SK-MEL-5 (cell line): ENCODE measurements at regions not wholly inside any gene's neighbourhood (a gene's known extent, or its start where the extent isn't known, plus 50 kb on each side); places are given as distances from the start of the nearest gene placed in this dataset.

ENCODE experiments used
- DNase-seq: peaks from one replicate; pipeline ENCODE4 v3.0.0-alpha.2; 2016; ENCODE audit warnings: low read depth, low spot score
- in situ Hi-C: cut with HindIII; loops from 2 replicates; pipeline ENCODE4 v1.10.0; 2016; ENCODE audit warnings: low sequenced_read_pairs, high pct_unique_total_duplicates, low pct_unique_long_range_greater_than_20kb
- small RNA-seq, 2 experiments: library from RNA; depleted of rRNA; stranded (forward); fragments of <200 nt; gene quantifications; one replicate each; pipeline ENCODE3, GENCODE V24; 2014

- in situ Hi-C loops, result no loop called here
- no peak for DNase-seq
These were observed 62.2 kb upstream of the ZNF32 start for GRCh38 chr10:43710772-43711471.

DNA sequence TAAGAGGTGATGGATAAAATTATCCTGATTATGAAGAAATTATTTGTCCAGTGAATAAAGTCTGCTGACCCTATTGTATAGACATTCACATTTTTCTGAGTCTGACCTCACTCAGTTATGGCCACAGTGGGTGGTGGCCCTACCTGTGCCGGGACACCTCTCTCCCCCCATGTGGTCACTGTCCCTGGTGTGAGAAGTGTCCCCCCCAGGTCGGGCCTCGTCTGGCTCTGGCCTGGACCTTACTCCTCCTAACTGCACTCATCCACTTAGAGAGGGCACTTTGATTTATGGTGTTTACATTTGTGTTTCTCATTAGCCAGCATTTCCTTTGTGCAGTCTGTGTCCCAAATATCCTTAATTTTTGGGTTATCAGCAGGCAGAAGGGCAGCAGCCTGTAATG is 59.6 kb upstream of the ZNF32 start:
- in situ Hi-C loops, result no loop called here
- DNase-seq, result no peak

- DNase-seq, result no peak
- in situ Hi-C loops, result no loop called here
These were observed 59.1 kb upstream of the ZNF32 start for GRCh38 chr10:43707770-43708169.

DNA sequence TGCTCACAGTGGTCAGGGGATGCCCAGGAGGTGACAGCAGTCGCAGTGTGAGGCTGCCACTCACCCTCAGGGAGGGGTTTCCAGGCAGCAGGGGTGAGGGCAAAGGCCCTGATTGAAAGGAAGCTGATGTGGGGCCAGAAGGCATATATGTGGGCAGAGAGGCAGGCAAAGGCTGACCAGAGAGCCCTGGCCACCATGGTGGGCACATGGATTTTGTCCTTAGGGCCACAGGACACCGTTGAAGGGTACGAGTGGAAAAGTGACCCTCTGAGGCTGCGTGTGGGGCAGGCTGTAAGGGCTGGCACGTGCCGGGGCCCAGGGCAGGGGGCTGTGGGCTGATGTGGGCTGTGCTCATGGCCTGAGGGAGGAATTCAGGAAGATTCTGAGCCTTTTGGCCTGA is 57.5 kb upstream of the ZNF32 start:
- in situ Hi-C loops, result no loop called here
- no peak for DNase-seq

- no peak for DNase-seq
- in situ Hi-C loops, result no loop called here
These were observed 54.6 kb upstream of the ZNF32 start for GRCh38 chr10:43703286-43703685.

GRCh38 chr10:43702936-43703281 is 54.2 kb upstream of the ZNF32 start:
- in situ Hi-C loops, result no loop called here
- no peak for DNase-seq

DNA sequence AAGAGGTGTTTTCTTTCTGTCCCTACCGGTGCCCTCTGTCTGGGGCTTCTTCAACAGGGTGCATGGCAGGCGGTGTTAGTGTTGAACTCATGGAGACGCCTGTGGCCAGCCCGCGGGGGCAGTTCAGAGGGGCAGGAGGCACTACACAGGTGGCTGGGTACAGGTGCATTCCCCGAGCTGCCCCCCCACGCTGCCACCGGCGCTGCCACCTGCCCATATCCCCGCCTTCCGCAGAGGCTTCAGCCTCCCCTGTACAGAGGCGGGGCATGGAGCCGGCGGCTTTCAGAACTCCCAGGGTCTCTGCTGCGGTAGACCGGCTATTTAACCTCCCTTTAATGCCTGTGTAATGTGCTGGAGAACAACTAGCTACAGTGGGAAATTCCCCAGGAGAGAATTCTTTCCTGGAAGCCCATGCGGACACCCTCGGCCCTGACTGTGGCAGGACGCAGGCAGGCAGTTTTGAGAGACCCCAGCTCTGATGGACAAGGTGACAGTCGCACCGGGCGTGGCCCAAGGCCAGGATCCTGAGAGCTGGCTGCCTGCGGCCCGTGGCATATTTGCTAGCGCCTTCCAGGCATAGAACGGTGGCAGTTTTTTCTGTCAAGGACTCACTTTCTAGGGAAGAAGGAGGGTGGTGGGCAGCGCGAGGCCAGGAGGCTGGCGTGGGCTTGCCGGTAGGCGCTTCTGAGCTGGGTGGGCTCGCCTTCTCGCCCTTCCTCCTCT is 53.7 kb upstream of the ZNF32 start:
- DNase-seq, result no peak
- in situ Hi-C loops, result no loop called here

DNA sequence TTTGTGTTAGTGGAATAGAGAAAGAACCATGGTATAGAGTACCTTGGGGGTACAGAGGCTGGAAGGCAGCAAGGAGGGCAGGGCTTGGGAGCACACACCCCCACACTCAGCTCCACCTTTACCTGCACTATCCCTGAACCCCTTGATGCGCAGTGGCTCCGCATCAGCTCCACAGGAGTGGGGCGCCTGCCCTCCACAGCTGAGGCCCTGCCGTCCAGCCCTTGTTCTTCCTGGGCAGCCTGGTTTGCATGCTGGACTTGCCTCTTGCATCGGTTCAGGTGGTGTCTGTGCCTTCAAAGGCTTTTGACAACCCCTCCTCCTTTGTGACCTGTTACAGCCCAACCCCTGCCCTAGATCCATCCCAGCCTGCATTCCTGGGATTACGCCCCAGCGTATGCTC is 52.6 kb upstream of the ZNF32 start:
- in situ Hi-C loops, result no loop called here

GRCh38 chr10:43700306-43700705 is 51.6 kb upstream of the ZNF32 start:
- DNase-seq, result no peak
- in situ Hi-C loops, result no loop called here

More for the DNA sequence above, 52.6 kb upstream of the ZNF32 start:
- no peak for DNase-seq

- in situ Hi-C loops, result no loop called here
- no peak for DNase-seq
These were observed 50.8 kb upstream of the ZNF32 start for GRCh38 chr10:43699516-43699915.

Small RNA genes lying in the stretch of these regions (small RNA-seq; reads per million reads assigned to genes)
- 0 reads per million in 2 experiments for gene UQCRHP3
